ENCODE measurements at regions not wholly inside any gene's neighbourhood (a gene's known extent, or its start where the extent isn't known, plus 50 kb on each side); places are given as distances from the start of the nearest gene placed in this dataset.
"Not testable (repeated sequence)": the region's sequence is repeated elsewhere in the genome, so short reads cannot be mapped to it uniquely, and the experiment has no call there.

GRCh38 chr4:158407961-158408360 is 113.7 kb upstream of the RXFP1 start:
- DNase-seq: not testable (repeated sequence)

GRCh38 chr4:158410272-158410671 is 111.4 kb upstream of the RXFP1 start:
- DNase-seq: no peak

GRCh38 chr4:158411269-158411668 is 110.4 kb upstream of the RXFP1 start:
- DNase-seq: no peak

- DNase-seq: not testable (repeated sequence)
Observed at GRCh38 chr4:158418679-158419078, 103.0 kb upstream of the RXFP1 start.

- DNase-seq: no peak
Observed at GRCh38 chr4:158420782-158421181, 100.9 kb upstream of the RXFP1 start.

- no peak for DNase-seq
Observed at GRCh38 chr4:158422546-158422945, 99.1 kb upstream of the RXFP1 start.

GRCh38 chr4:158428242-158428641 is 93.4 kb upstream of the RXFP1 start:
- DNase-seq: no peak

GRCh38 chr4:158442736-158443135 is 78.9 kb upstream of the RXFP1 start:
- no peak for DNase-seq

GRCh38 chr4:158443731-158444130 is 78.0 kb upstream of the RXFP1 start:
- DNase-seq: no peak

- no peak for DNase-seq
Observed at GRCh38 chr4:158444621-158445020, 77.1 kb upstream of the RXFP1 start.

- DNase-seq: no peak
Observed at GRCh38 chr4:158446106-158446505, 75.6 kb upstream of the RXFP1 start.

- no peak for DNase-seq
Observed at GRCh38 chr4:158450741-158451140, 70.9 kb upstream of the RXFP1 start.

GRCh38 chr4:158452116-158452515 is 69.6 kb upstream of the RXFP1 start:
- DNase-seq: not testable (repeated sequence)

- no peak for DNase-seq
Observed at GRCh38 chr4:158458271-158458895, 63.3 kb upstream of the RXFP1 start.

GRCh38 chr4:158459085-158459820 is 62.4 kb upstream of the RXFP1 start:
- no peak for DNase-seq

- no peak for DNase-seq
Observed at GRCh38 chr4:158461336-158461735, 60.3 kb upstream of the RXFP1 start.

GRCh38 chr4:158462611-158463010 is 59.1 kb upstream of the RXFP1 start:
- DNase-seq: no peak
